Vagina (tissue), 2 donors: ENCODE measurements at regions not wholly inside any gene's neighbourhood (a gene's known extent, or its start where the extent isn't known, plus 50 kb on each side); places are given as distances from the start of the nearest gene placed in this dataset.

Source experiments
- DNase-seq, 2 donors: peaks; one replicate each; pipeline ENCODE4 v3.0.0-alpha.2; 2017; ENCODE audit errors: extremely low spot score in 2 of 2
- H3K27ac ChIP-seq: fragments of 200-600 bp; sonication (generic); one replicate; pipeline ENCODE4 v1.5.1; 2019
- H3K27me3 ChIP-seq: fragments of 200-600 bp; sonication (generic); one replicate; pipeline ENCODE4 v1.5.1; 2019
- H3K36me3 ChIP-seq, 2 donors: fragments of 200-600 bp; sonication (generic); one replicate each; pipeline ENCODE4 v1.5.1; 2017 to 2019
- H3K4me1 ChIP-seq: fragments of 200-600 bp; sonication (generic); one replicate; pipeline ENCODE4 v1.5.1; 2019
- H3K4me3 ChIP-seq, 2 donors: fragments of 200-600 bp; sonication (generic); 1 replicate in 1 of 2; 2 replicates in 1 of 2; pipeline ENCODE4 v1.5.1; 2016 to 2019
- H3K9me3 ChIP-seq: fragments of 200-600 bp; sonication (generic); one replicate; pipeline ENCODE4 v1.5.1; 2019
- POLR2A ChIP-seq, 2 donors: fragments of 450-650 bp; IDR thresholded peaks; one replicate each; pipeline ENCODE4 v1.6.1; 2017; ENCODE audit warnings: antibody characterized with exemption in 2 of 2, mild to moderate bottlenecking in 2 of 2, moderate library complexity in 2 of 2
- POLR2AphosphoS5 ChIP-seq, 2 donors: sonication (generic); formaldehyde crosslinking; IDR thresholded peaks; one replicate each; pipeline ENCODE4 v1.9.0; 2017; ENCODE audit warnings: antibody characterized with exemption in 2 of 2, mild to moderate bottlenecking in 2 of 2, low read depth in 1 of 2; ENCODE audit not compliant: insufficient read depth in 1 of 2
- intact Hi-C: fragments of 100-400 bp; cut with DNase I; formaldehyde crosslinking; loops from one replicate; pipeline ENCODE4 v1.15.1; 2023
- TF ChIP-seq, protein P1 (sequence below), 3 experiments: fragments of 450-650 bp in 2 of 3; fragments of 200-600 bp in 1 of 3; sonication (generic) in 1 of 3; IDR thresholded peaks; one replicate each; pipeline ENCODE4 v1.5.1; 2017 to 2019; ENCODE audit warnings: antibody characterized with exemption in 3 of 3, mild to moderate bottlenecking in 2 of 3, moderate library complexity in 2 of 3

- intact Hi-C loops = no loop called here
- Histone ChIP-seq H3K27ac (no peak overlapping the region), H3K27me3 (no peaks in the 10 kb centered on the region), H3K4me1 (peaks cover 14% of the 10 kb centered on the region), H3K9me3 (peaks cover 5% of the 10 kb centered on the region), H3K4me3 (no peak overlapping the region), H3K36me3 (no peaks in the 10 kb centered on the region)
- no peak for DNase-seq
- TF ChIP-seq POLR2A (IDR thresholded peaks at IDR 0.05) (no peak), POLR2AphosphoS5 (IDR thresholded peaks at IDR 0.05; ENCODE audit: insufficient read depth in 1 of 2, low read depth in 1 of 2) (no peak)
- TF ChIP-seq, protein P1, sequence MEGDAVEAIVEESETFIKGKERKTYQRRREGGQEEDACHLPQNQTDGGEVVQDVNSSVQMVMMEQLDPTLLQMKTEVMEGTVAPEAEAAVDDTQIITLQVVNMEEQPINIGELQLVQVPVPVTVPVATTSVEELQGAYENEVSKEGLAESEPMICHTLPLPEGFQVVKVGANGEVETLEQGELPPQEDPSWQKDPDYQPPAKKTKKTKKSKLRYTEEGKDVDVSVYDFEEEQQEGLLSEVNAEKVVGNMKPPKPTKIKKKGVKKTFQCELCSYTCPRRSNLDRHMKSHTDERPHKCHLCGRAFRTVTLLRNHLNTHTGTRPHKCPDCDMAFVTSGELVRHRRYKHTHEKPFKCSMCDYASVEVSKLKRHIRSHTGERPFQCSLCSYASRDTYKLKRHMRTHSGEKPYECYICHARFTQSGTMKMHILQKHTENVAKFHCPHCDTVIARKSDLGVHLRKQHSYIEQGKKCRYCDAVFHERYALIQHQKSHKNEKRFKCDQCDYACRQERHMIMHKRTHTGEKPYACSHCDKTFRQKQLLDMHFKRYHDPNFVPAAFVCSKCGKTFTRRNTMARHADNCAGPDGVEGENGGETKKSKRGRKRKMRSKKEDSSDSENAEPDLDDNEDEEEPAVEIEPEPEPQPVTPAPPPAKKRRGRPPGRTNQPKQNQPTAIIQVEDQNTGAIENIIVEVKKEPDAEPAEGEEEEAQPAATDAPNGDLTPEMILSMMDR (IDR thresholded peaks at IDR 0.05) = no peak
Observed at GRCh38 chr11:130738611-130739010, 177.7 kb downstream of the SNX19 start.

DNA sequence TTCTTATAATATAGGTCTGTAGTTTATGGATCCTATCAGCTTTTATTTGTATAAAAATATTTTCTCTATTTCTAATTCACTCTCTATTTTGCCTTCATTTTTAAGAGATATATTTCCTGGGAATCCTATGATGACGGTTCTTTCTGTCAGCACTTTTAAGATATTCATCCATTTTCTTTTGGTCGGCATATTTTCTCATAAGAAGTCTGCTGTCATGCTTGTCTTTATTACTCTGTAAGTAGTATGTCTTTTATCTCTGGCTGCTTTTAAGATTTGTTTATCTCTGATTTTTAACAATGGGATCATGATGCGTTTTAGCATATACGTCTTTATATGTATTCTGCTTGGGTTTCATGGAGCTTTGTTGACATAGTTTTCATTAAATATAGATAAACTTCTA lies 175.5 kb downstream of the SNX19 start:
- intact Hi-C loops = no loop called here
- H3K4me1 ChIP-seq = peaks cover 14% of the 10 kb centered on the region
- TF ChIP-seq POLR2A (IDR thresholded peaks at IDR 0.05) (no peak), POLR2AphosphoS5 (IDR thresholded peaks at IDR 0.05; ENCODE audit: insufficient read depth in 1 of 2, low read depth in 1 of 2) (no peak)
- TF ChIP-seq, protein P1 (IDR thresholded peaks at IDR 0.05) = no peak

GRCh38 chr11:130744794-130745193 lies 171.5 kb downstream of the SNX19 start:
- TF ChIP-seq, protein P1 (IDR thresholded peaks at IDR 0.05) = no peak
- TF ChIP-seq POLR2A (IDR thresholded peaks at IDR 0.05) (no peak), POLR2AphosphoS5 (IDR thresholded peaks at IDR 0.05; ENCODE audit: insufficient read depth in 1 of 2, low read depth in 1 of 2) (no peak)
- Histone ChIP-seq H3K4me3 (no peak overlapping the region), H3K36me3 (no peaks in the 10 kb centered on the region), H3K27me3 (no peaks in the 10 kb centered on the region), H3K27ac (no peak overlapping the region), H3K9me3 (peaks cover 5% of the 10 kb centered on the region), H3K4me1 (no peaks in the 10 kb centered on the region)
- intact Hi-C loops = no loop called here
- DNase-seq = no peak

More for the DNA sequence above, 175.5 kb downstream of the SNX19 start:
- DNase-seq = no peak
- peaks cover 5% of the 10 kb centered on the region for H3K9me3 ChIP-seq
- H3K27me3 ChIP-seq = no peaks in the 10 kb centered on the region
- H3K27ac ChIP-seq = no peak overlapping the region
- no peak overlapping the region for H3K4me3 ChIP-seq
- no peaks in the 10 kb centered on the region for H3K36me3 ChIP-seq

DNA sequence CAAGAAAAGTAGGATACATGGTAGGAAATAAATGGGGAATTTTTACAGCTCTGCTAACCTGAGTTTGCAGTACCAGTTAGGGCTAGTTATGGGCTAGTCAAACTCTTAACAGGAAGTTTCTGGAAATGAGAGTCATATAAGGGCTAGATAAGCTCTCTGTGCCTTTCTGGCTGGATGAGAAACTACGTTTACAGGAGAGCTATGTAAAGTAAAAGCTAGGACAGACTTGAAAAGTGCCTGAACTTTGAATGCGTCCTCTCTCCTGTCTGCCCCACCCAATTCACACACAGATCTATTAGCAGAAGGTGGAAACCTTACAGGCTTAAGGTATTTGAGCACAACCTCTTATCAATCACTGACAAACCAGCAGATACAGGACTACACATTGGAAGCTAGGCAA lies 167.1 kb downstream of the SNX19 start:
- no peak for DNase-seq
- Histone ChIP-seq H3K4me3 (no peak overlapping the region), H3K36me3 (no peaks in the 10 kb centered on the region), H3K9me3 (no peaks in the 10 kb centered on the region), H3K4me1 (no peaks in the 10 kb centered on the region), H3K27me3 (no peaks in the 10 kb centered on the region), H3K27ac (no peak overlapping the region)
- intact Hi-C loops = no loop called here
- no peak for TF ChIP-seq POLR2AphosphoS5 (IDR thresholded peaks at IDR 0.05; ENCODE audit: insufficient read depth in 1 of 2, low read depth in 1 of 2)
- TF ChIP-seq, protein P1 (IDR thresholded peaks at IDR 0.05) = no peak
- TF ChIP-seq POLR2A (IDR thresholded peaks at IDR 0.05) = no peak

- no peak overlapping the region for H3K4me3 ChIP-seq
- DNase-seq = peak in 1 of 2 donors; percentile 11
- H3K27ac ChIP-seq = no peak overlapping the region
- H3K27me3 ChIP-seq = no peaks in the 10 kb centered on the region
- no peaks in the 10 kb centered on the region for H3K36me3 ChIP-seq
- H3K9me3 ChIP-seq = no peaks in the 10 kb centered on the region
- no peaks in the 10 kb centered on the region for H3K4me1 ChIP-seq
- TF ChIP-seq, protein P1 (IDR thresholded peaks at IDR 0.05) = no peak
- TF ChIP-seq POLR2AphosphoS5 (IDR thresholded peaks at IDR 0.05; ENCODE audit: insufficient read depth in 1 of 2, low read depth in 1 of 2) = no peak
- no peak for TF ChIP-seq POLR2A (IDR thresholded peaks at IDR 0.05)
- intact Hi-C loops = no loop called here
Observed at GRCh38 chr11:130760515-130761125, 155.7 kb downstream of the SNX19 start.
